HUES48 (cell line): ENCODE measurements at regions not wholly inside any gene's neighbourhood (a gene's known extent, or its start where the extent isn't known, plus 50 kb on each side); places are given as distances from the start of the nearest gene placed in this dataset.

Experiments
- H3K27ac ChIP-seq: one replicate; pipeline ENCODE4 v1.7.0; 2013; ENCODE audit warnings: low read depth, low read length, inconsistent platforms
- H3K27me3 ChIP-seq: 2 replicates; pipeline ENCODE4 v1.6.1; 2013; ENCODE audit warnings: mild to moderate bottlenecking, low read length; ENCODE audit not compliant: control insufficient read depth, insufficient read depth
- H3K36me3 ChIP-seq: 2 replicates; pipeline ENCODE4 v1.6.1; 2013; ENCODE audit warnings: low read length; ENCODE audit not compliant: control insufficient read depth, insufficient read depth
- H3K4me1 ChIP-seq: 2 replicates; pipeline ENCODE4 v1.6.1; 2013; ENCODE audit warnings: mild to moderate bottlenecking, low read length; ENCODE audit not compliant: control insufficient read depth, insufficient read depth
- H3K4me3 ChIP-seq: 2 replicates; pipeline ENCODE4 v1.5.1; 2013; ENCODE audit warnings: mild to moderate bottlenecking, low read depth, low read length
- H3K9ac ChIP-seq: 2 replicates; pipeline ENCODE4 v1.6.1; 2013; ENCODE audit warnings: mild to moderate bottlenecking, low read depth, low read length, moderate library complexity
- H3K9me3 ChIP-seq: 2 replicates; pipeline ENCODE4 v1.6.1; 2013; ENCODE audit warnings: low read length; ENCODE audit not compliant: control insufficient read depth, insufficient read depth

GRCh38 chr9:86508208-86508903, 154.1 kb upstream of the TUT7 start:
- Histone ChIP-seq H3K27me3 (no peaks in the 10 kb centered on the region), H3K4me3 (no peak overlapping the region), H3K9me3 (no peaks in the 10 kb centered on the region), H3K27ac (no peak overlapping the region), H3K9ac (no peak overlapping the region), H3K36me3 (no peaks in the 10 kb centered on the region), H3K4me1 (peaks cover 9% of the 10 kb centered on the region)

- Histone ChIP-seq H3K36me3 (no peaks in the 10 kb centered on the region), H3K9ac (no peak overlapping the region), H3K4me3 (no peak overlapping the region), H3K27me3 (no peaks in the 10 kb centered on the region), H3K4me1 (peaks cover 9% of the 10 kb centered on the region), H3K9me3 (no peaks in the 10 kb centered on the region), H3K27ac (no peak overlapping the region)
Measured at GRCh38 chr9:86507212-86507630, 153.0 kb upstream of the TUT7 start.

DNA sequence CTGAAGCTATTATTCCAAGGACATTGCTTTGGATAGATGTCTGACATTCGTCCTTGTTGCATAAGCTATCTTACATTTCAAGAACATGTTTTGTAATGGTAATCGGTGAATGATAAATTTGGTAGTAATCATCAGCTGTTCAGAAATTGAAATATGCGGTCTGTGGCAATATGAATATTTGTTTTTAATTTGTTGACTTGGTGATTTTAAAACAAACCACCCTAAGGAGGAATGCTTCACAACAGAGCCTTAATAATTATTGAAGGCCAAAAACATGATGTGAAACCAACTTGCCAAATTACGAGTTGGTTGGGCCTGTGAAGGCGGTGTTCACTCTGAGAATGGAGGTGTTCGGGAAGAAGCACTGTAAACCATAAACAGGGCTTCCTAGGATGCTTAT, 149.7 kb upstream of the TUT7 start:
- Histone ChIP-seq H3K4me1 (no peaks in the 10 kb centered on the region), H3K9me3 (no peaks in the 10 kb centered on the region), H3K27ac (no peak overlapping the region), H3K36me3 (no peaks in the 10 kb centered on the region), H3K27me3 (no peaks in the 10 kb centered on the region), H3K4me3 (no peak overlapping the region), H3K9ac (no peak overlapping the region)

DNA sequence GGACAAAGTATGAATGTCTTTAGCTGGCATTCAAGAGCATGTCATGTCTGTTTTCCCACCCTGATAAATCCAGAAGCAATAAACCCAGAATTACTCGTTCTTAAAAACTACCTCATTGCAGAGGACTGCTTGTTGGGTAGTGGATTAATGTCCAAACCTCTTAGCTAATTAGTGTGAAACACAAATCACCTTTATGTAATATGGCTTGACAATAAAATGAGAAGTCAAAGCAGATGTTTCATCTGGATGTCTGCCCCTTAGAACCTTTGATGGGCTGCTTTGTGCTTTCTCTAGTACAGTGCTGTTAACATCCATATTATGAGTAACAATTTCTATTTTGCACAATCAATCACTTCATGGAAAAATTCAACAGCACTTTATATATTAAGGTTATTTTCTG, 149.1 kb upstream of the TUT7 start:
- H3K4me3 ChIP-seq, result no peak overlapping the region
- no peak overlapping the region for H3K27ac ChIP-seq
- no peaks in the 10 kb centered on the region for H3K36me3 ChIP-seq
- no peak overlapping the region for H3K9ac ChIP-seq
- no peaks in the 10 kb centered on the region for H3K27me3 ChIP-seq
- no peaks in the 10 kb centered on the region for H3K4me1 ChIP-seq
- no peaks in the 10 kb centered on the region for H3K9me3 ChIP-seq

GRCh38 chr9:86500667-86501435, 146.6 kb upstream of the TUT7 start:
- H3K9me3 ChIP-seq, result no peaks in the 10 kb centered on the region
- H3K9ac ChIP-seq, result no peak overlapping the region
- H3K4me1 ChIP-seq, result no peaks in the 10 kb centered on the region
- no peak overlapping the region for H3K27ac ChIP-seq
- H3K36me3 ChIP-seq, result no peaks in the 10 kb centered on the region
- H3K4me3 ChIP-seq, result no peak overlapping the region
- H3K27me3 ChIP-seq, result no peaks in the 10 kb centered on the region

- Histone ChIP-seq H3K4me1 (no peaks in the 10 kb centered on the region), H3K9me3 (no peaks in the 10 kb centered on the region), H3K4me3 (no peak overlapping the region), H3K27ac (no peak overlapping the region), H3K9ac (no peak overlapping the region), H3K36me3 (no peaks in the 10 kb centered on the region), H3K27me3 (no peaks in the 10 kb centered on the region)
Measured at GRCh38 chr9:86500031-86500430, 145.8 kb upstream of the TUT7 start.

DNA sequence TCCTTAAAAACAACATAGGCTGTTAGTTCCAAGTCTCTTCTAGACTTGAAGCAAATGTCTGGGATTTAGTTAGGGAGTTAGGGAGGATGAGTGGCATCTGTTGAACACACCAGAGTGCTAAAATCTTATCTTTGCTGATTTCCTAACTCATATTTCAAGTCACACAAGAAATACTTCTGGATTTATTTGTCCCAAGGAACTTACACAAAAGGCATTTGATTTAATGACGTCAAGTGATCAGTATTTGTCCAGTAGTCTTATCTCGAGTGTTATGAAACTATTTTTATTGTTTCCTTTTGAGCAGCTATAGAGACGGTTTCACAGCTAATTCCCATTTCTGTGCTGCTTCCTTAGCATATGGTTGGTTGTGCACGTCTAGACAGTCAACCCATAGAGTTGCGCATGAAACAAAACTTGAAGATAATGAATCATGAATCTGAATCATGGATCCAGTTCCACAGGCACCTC, 140.5 kb upstream of the TUT7 start:
- Histone ChIP-seq H3K27me3 (no peaks in the 10 kb centered on the region), H3K4me3 (no peak overlapping the region), H3K9me3 (no peaks in the 10 kb centered on the region), H3K36me3 (no peaks in the 10 kb centered on the region), H3K4me1 (no peaks in the 10 kb centered on the region), H3K27ac (no peak overlapping the region), H3K9ac (no peak overlapping the region)

GRCh38 chr9:86491468-86492266, 137.5 kb upstream of the TUT7 start:
- Histone ChIP-seq H3K27ac (no peak overlapping the region), H3K4me1 (no peaks in the 10 kb centered on the region), H3K9me3 (no peaks in the 10 kb centered on the region), H3K4me3 (no peak overlapping the region), H3K27me3 (no peaks in the 10 kb centered on the region), H3K36me3 (no peaks in the 10 kb centered on the region), H3K9ac (no peak overlapping the region)

GRCh38 chr9:86488794-86489193, 134.6 kb upstream of the TUT7 start:
- Histone ChIP-seq H3K4me1 (no peaks in the 10 kb centered on the region), H3K27me3 (no peaks in the 10 kb centered on the region), H3K9ac (no peak overlapping the region), H3K36me3 (no peaks in the 10 kb centered on the region), H3K9me3 (no peaks in the 10 kb centered on the region), H3K27ac (no peak overlapping the region), H3K4me3 (no peak overlapping the region)

DNA sequence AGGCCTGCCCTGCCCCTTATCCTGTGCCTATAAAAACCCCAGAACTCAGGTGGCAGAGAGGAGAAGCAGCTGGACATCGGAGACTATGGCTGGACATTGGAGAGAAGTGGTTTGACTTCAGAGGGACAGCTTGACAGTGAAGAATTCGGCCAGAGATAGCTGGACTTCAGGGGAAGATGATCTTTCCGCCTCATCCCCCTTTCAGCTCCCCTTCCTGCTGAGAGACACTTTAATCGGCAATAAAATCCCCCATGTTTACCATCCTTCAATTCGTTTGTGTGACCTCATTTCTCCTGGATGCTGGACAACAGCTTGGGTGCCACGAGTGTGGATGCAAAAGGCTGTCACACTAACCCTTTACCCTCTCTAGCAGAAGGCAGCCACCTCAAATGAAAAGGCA, 134.1 kb upstream of the TUT7 start:
- Histone ChIP-seq H3K27ac (no peak overlapping the region), H3K9me3 (no peaks in the 10 kb centered on the region), H3K27me3 (no peaks in the 10 kb centered on the region), H3K4me1 (no peaks in the 10 kb centered on the region), H3K9ac (no peak overlapping the region), H3K36me3 (no peaks in the 10 kb centered on the region), H3K4me3 (no peak overlapping the region)

- Histone ChIP-seq H3K27me3 (no peaks in the 10 kb centered on the region), H3K27ac (no peak overlapping the region), H3K9ac (no peak overlapping the region), H3K4me1 (no peaks in the 10 kb centered on the region), H3K9me3 (no peaks in the 10 kb centered on the region), H3K36me3 (no peaks in the 10 kb centered on the region), H3K4me3 (no peak overlapping the region)
Measured at GRCh38 chr9:86487838-86488233, 133.6 kb upstream of the TUT7 start.
